Heart right ventricle (tissue), 16 donors: ENCODE measurements at regions not wholly inside any gene's neighbourhood (a gene's known extent, or its start where the extent isn't known, plus 50 kb on each side); places are given as distances from the start of the nearest gene placed in this dataset.

ENCODE experiments used
- ATAC-seq, 8 donors: fragments of 200-7000 bp; cut with Tn5 transposase; one replicate each; pipeline ENCODE4 v1.9.1; 2020; ENCODE audit warnings: mild to moderate bottlenecking in 8 of 8, moderate library complexity in 8 of 8, moderate number of reproducible peaks in 1 of 8
- DNase-seq, 2 donors: peaks; one replicate each; pipeline ENCODE4 v3.0.0-alpha.2; 2020
- H3K27ac ChIP-seq, 10 donors: fragments of 200-600 bp; sonication (generic) in 2 of 10; one replicate each; pipeline versions ENCODE4 v1.5.0 to v1.8.0; 2020 to 2022; ENCODE audit warnings: mild to moderate bottlenecking in 3 of 10
- H3K27me3 ChIP-seq, 7 donors: fragments of 200-600 bp; one replicate each; pipeline ENCODE4 v1.8.0; 2021 to 2022; ENCODE audit warnings: mild to moderate bottlenecking in 2 of 7
- H3K36me3 ChIP-seq, 9 donors: fragments of 200-600 bp; sonication (generic) in 1 of 9; one replicate each; pipeline versions ENCODE4 v1.5.0 to v1.8.0; 2020 to 2022; ENCODE audit warnings: mild to moderate bottlenecking in 2 of 9
- H3K4me1 ChIP-seq, 9 donors: fragments of 200-600 bp; sonication (generic) in 1 of 9; one replicate each; pipeline versions ENCODE4 v1.5.0 to v1.8.0; 2020 to 2022; ENCODE audit warnings: mild to moderate bottlenecking in 4 of 9
- H3K4me3 ChIP-seq, 10 donors: fragments of 200-600 bp; sonication (generic) in 2 of 10; one replicate each; pipeline versions ENCODE4 v1.5.0 to v1.8.0; 2020 to 2022; ENCODE audit warnings: mild to moderate bottlenecking in 7 of 10, moderate library complexity in 2 of 10
- H3K9me3 ChIP-seq, 11 donors: fragments of 200-600 bp in 10 of 11; sonication (generic) in 2 of 11; one replicate each; pipeline versions ENCODE4 v1.5.0 to v1.8.0; 2013 to 2022; ENCODE audit warnings: mild to moderate bottlenecking in 2 of 11, control low read depth in 1 of 11, moderate library complexity in 1 of 11
- WGBS, 2 donors: extraction: QIAGEN DNeasy Blood & Tissue Kit; methylation state at CpG; one replicate each; pipeline ENCODE4 v1.1.7; 2013; ENCODE audit warnings: inconsistent platforms in 1 of 2; 5-methylcytosine and 5-hydroxymethylcytosine counted together
- intact Hi-C, 10 donors: fragments of 100-400 bp; cut with DNase I; formaldehyde crosslinking; loops; one replicate each; pipeline versions ENCODE4 v1.11.1 to v1.14.2; 2022
- TF ChIP-seq, protein P1 (sequence below), 9 donors: fragments of 200-600 bp; sonication (generic) in 2 of 9; IDR thresholded peaks; one replicate each; pipeline versions ENCODE4 v1.5.0 to v1.8.0; 2021 to 2022; ENCODE audit warnings: antibody characterized with exemption in 9 of 9, mild to moderate bottlenecking in 5 of 9, moderate library complexity in 1 of 9
- donor health status: Arrhythmogenic right ventricular cardiomyopathy.
- donor health status: ischemic (EF 13 %, LVEDD 7.1; RV severe dilation, severe dysfunction).
- donor health status: healthy with polysubstance abuse.
- donor health status: DM: no; HTN: yes; CAD: no.
- donor health status: DM: no; HTN: no; CAD: no.
- donor health status: ischemic (EF 25% LVEDD 6.9; RV normal size, moderate dysfunction).
- donor health status: ischemic (EF 25% LVEDD 5.7; RV mildly dilated, moderate dysfunction).
- donor health status: healthy.
- donor health status: DM: yes; HTN: yes; CAD: no.
- donor health status: Ischemic cardiomyopathy.
- donor health status: ischemic (EF 35%, LVEDD 5.7; RV mildly dilated, moderate dysfunction).
- donor health status: nonischemic (EF 11% LVEDD 7.7; RV severe dilation, severe dysfunction).
- donor health status: DM: yes; HTN: yes; CAD: no.
- donor health status: PGD.
- donor health status: ischemic (EF 29% LVEDD 5.4; RV normal size, mild dysfunction).
- donor health status: nonischemic (EF 23%, LVEDD 6.1; RV moderate dilation, normal function).

DNA sequence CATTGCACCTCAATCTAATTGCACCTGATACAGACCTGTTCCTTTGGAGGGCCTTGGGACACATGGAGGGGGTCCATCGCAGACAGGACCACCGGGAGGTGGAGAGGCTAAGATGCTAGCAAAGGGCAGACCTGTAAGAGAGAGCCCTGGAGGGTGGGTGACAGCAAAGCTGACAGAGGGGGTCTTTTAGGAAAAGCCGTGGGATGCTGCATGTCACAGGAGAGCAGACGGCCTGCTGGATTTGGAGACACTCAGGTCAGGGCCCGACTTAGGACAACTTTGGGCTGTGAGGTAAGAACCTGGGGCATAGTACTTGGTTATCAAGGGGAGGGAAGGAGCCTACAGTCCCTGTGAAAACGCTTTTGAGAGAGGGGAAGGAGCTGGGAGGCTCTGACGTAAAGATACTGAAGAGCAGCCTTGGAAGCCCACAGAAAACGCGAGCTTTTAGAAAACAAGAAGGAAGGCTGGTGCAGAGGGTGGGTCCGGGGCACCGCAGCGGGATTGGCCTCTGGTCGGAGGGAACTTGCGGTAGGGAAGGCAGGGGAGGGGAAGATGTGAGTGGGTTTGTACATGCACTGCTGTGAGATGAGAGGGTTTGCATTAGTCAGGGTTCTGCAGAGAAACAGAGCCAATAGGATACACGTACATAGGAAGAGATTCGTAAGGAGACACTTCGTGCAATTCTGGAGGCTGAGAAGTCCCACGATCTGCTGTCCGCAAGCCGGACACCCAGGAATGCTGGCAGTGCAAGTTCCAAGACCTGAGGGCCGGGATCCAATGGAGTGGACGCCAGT, 868.5 kb downstream of the TBC1D22A start:
- no peak overlapping the region for H3K27ac ChIP-seq
- H3K9me3 ChIP-seq = peaks cover 0 to 4% (median 0%) of the 10 kb centered on the region in 11 donors
- intact Hi-C loops = no loop called here
- H3K36me3 ChIP-seq = no peaks in the 10 kb centered on the region
- ATAC-seq (no peak), DNase-seq (no peak)
- H3K4me1 ChIP-seq = no peaks in the 10 kb centered on the region
- WGBS, 2 donors = 80 to 81% methylated on average over 22 of the region's 22 CpGs
- TF ChIP-seq, protein P1, sequence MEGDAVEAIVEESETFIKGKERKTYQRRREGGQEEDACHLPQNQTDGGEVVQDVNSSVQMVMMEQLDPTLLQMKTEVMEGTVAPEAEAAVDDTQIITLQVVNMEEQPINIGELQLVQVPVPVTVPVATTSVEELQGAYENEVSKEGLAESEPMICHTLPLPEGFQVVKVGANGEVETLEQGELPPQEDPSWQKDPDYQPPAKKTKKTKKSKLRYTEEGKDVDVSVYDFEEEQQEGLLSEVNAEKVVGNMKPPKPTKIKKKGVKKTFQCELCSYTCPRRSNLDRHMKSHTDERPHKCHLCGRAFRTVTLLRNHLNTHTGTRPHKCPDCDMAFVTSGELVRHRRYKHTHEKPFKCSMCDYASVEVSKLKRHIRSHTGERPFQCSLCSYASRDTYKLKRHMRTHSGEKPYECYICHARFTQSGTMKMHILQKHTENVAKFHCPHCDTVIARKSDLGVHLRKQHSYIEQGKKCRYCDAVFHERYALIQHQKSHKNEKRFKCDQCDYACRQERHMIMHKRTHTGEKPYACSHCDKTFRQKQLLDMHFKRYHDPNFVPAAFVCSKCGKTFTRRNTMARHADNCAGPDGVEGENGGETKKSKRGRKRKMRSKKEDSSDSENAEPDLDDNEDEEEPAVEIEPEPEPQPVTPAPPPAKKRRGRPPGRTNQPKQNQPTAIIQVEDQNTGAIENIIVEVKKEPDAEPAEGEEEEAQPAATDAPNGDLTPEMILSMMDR (IDR thresholded peaks at IDR 0.05) = no peak
- peaks cover 0 to 31% (median 13%) of the 10 kb centered on the region in 7 donors for H3K27me3 ChIP-seq
- no peak overlapping the region for H3K4me3 ChIP-seq

DNA sequence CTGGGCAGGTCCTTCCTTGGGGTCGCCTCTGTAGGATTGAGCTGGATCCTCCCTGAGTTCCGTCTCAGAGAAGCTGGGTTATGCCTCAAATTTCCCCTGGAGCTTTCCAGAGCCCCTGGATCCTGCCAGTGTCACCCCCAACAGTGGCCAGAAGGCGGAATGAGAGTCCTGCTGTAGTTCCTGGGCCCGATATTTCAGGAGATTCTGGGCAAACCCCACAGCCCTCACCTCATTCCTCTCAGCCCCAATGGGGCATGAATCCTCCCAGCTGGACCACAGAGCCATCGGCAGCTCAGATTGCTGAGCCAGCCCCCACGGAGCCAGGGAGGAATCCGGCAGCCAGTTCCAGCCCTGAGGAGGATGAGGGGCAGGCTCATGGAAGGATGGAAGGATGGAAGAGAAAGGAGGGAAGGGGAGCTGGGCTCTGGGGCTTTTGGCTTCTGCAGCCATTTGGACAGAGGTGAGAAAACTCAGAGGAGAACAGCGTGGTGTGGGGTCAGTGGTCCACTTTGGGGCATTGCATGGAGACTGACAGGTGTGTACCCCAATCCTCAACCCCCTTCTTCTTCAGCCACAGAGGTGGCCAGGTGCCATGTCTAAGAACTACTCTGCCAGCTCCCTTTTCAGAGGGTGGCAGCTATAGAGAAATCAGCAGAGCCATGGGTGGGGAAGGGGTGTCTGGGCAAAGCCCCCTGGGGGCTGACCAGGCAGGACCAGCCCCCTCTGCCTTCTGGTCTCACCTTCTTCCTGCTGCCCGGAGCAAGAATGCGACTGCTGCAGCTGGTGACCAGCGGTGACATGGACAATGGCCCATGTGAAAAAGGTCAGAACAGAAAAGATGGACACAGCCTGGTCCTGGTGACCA, 867.6 kb downstream of the TBC1D22A start:
- ATAC-seq = no peak

DNA sequence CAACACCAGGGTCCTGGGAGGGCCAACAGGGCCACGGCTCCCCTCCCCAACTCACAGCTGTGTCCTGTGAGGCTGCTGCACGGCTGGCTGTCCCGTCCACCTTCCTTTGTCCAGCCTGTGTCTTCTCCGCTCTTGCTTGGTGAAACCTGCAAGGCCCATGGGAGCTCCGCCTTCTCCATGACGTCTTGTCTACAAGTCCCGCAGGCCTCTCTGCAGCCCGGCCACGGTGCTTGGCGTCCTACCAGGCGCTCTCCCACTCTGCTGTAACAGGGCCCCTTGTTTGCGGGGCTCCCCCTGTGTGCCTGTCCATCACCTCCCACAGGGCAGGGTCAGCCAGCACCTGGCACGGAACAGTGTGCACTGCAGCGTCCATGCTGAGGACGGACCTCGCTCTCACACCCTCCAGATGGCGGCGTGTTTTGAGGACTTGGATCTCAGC, 866.8 kb downstream of the TBC1D22A start:
- peaks cover 0 to 32% (median 16%) of the 10 kb centered on the region in 7 donors for H3K27me3 ChIP-seq
- DNase-seq (no peak), ATAC-seq (no peak)
- no peaks in the 10 kb centered on the region for H3K4me1 ChIP-seq
- TF ChIP-seq, protein P1 (IDR thresholded peaks at IDR 0.05) = no peak
- 63% methylated on average over 18 of the region's 18 CpGs for WGBS, 2 donors
- intact Hi-C loops = no loop called here
- no peak overlapping the region for H3K4me3 ChIP-seq
- no peak overlapping the region for H3K27ac ChIP-seq
- no peaks in the 10 kb centered on the region for H3K36me3 ChIP-seq
- H3K9me3 ChIP-seq = peaks cover 0 to 4% (median 0%) of the 10 kb centered on the region in 11 donors

More for the DNA sequence above, 867.6 kb downstream of the TBC1D22A start:
- DNase-seq = no peak
- Histone ChIP-seq H3K4me3 (no peak overlapping the region), H3K9me3 (peaks cover 0 to 4% (median 0%) of the 10 kb centered on the region in 11 donors), H3K4me1 (no peaks in the 10 kb centered on the region), H3K27ac (no peak overlapping the region), H3K36me3 (no peaks in the 10 kb centered on the region), H3K27me3 (peaks cover 0 to 31% (median 14%) of the 10 kb centered on the region in 7 donors)
- TF ChIP-seq, protein P1 (IDR thresholded peaks at IDR 0.05) = no peak
- 60 to 62% methylated on average over 11 of the region's 11 CpGs for WGBS, 2 donors
- intact Hi-C loops = no loop called here

DNA sequence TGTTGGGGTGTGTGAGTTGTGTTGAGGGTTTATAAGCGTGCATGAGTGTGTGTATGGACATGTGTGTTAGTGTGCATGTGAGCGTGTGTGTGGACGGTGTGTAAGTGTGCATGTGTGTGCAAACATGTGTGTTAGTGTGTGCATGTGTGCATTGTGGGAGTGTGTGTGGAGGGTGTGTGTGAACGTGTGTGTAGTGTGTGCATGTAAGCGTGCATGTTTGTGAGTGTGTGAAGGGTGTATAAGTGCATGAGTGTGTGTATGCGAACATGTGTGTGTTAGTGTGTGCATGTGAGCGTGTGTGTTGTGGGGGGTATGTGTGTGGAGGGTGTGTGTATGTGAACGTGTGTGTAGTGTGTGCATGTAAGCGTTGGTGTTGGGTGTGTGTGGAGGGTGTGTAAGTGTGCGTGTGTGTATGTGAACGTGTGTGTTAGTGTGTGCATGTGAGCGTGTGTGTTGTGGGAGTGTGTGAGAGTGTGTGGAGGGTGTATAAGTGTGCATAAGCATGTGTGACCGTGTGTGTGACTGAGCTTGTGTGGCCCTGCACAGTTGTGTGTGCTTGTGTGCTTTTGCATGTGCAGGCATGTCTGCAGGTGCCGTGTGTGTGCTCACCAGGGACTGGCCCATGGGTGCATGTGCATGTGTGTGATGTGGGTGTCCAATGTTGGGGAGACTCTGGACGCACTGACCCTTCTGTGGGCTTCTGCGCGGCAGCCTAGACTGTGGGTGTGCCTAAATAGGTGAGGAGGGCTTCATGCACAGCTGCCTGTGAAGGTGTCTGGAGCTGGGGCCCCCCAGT, 866.2 kb downstream of the TBC1D22A start:
- TF ChIP-seq, protein P1 (IDR thresholded peaks at IDR 0.05) = no peak
- Histone ChIP-seq H3K27ac (no peak overlapping the region), H3K27me3 (peaks cover 0 to 34% (median 22%) of the 10 kb centered on the region in 7 donors), H3K9me3 (no peaks in the 10 kb centered on the region), H3K4me1 (no peaks in the 10 kb centered on the region), H3K4me3 (no peak overlapping the region), H3K36me3 (no peaks in the 10 kb centered on the region)
- ATAC-seq = no peak
- intact Hi-C loops = no loop called here
- DNase-seq = no peak
- WGBS, 2 donors = 95 to 96% methylated on average over 17 of the region's 17 CpGs
